SK-N-SH (cell line): ENCODE measurements at regions not wholly inside any gene's neighbourhood (a gene's known extent, or its start where the extent isn't known, plus 50 kb on each side); places are given as distances from the start of the nearest gene placed in this dataset.

Source experiments
- CTCF ChIA-PET: fragments of 300-600, 350-600 bp; formaldehyde crosslinking; extraction: SDS; loops from one replicate; lab custom pipeline; 2021; lab: Yijun Ruan, JAX
- POLR2A ChIA-PET: fragments of 350-600 bp; sonication (Branson Sonifier 250); formaldehyde crosslinking; extraction: SDS; loops from one replicate; lab custom pipeline; 2020; ENCODE audit warnings: antibody characterized with exemption, inconsistent platforms; lab: Yijun Ruan, JAX
- DNase-seq: peaks from one replicate; pipeline ENCODE4 v3.0.0; 2012
- H2AFZ ChIP-seq: fragments of 200-600 bp; sonication (generic); 2 replicates; pipeline ENCODE4 v1.8.1; 2016; ENCODE audit warnings: antibody characterized with exemption, mild to moderate bottlenecking, low read depth
- H3F3A ChIP-seq: fragments of 200-600 bp; sonication (generic); replicated peaks from 2 replicates; pipeline ENCODE3; 2016; ENCODE audit warnings: antibody characterized with exemption, mild to moderate bottlenecking; ENCODE audit not compliant: insufficient read depth
- H3K27ac ChIP-seq, 2 experiments: fragments of 200-500 bp in 1 of 2; fragments of 200-600 bp in 1 of 2; sonication (Bioruptor generic) in 1 of 2; sonication (generic), shearing (Covaris generic) in 1 of 2; 2 replicates each; pipeline versions ENCODE4 v1.5.1 to v1.6.1; 2014 to 2016; ENCODE audit warnings: low read depth in 2 of 2, inconsistent platforms in 1 of 2, low read length in 1 of 2, mild to moderate bottlenecking in 1 of 2, mixed read lengths in 1 of 2
- H3K27me3 ChIP-seq: fragments of 200-600 bp; sonication (generic), shearing (Covaris generic); 2 replicates; pipeline ENCODE4 v1.6.1; 2016; ENCODE audit warnings: mixed run types; ENCODE audit not compliant: insufficient read depth
- H3K36me3 ChIP-seq, 2 experiments: fragments of 200-500 bp in 1 of 2; fragments of 200-600 bp in 1 of 2; sonication (Bioruptor generic) in 1 of 2; sonication (generic) in 1 of 2; replicated peaks in 1 of 2; 2 replicates each; pipeline versions ENCODE3 to v1.5.1; 2014 to 2016; ENCODE audit warnings: low read length in 1 of 2, mild to moderate bottlenecking in 1 of 2; ENCODE audit not compliant: insufficient read depth in 2 of 2, control insufficient read depth in 1 of 2
- H3K4me1 ChIP-seq, 2 experiments: fragments of 200-500 bp in 1 of 2; fragments of 200-600 bp in 1 of 2; sonication (Bioruptor generic) in 1 of 2; sonication (generic), shearing (Covaris generic) in 1 of 2; 2 replicates each; pipeline versions ENCODE4 v1.5.1 to v1.6.1; 2014 to 2016; ENCODE audit warnings: low read depth in 1 of 2, low read length in 1 of 2, mixed run types in 1 of 2; ENCODE audit not compliant: insufficient read depth in 2 of 2, control insufficient read depth in 1 of 2
- H3K4me2 ChIP-seq: fragments of 200-600 bp; sonication (generic), shearing (Covaris generic); 2 replicates; pipeline ENCODE4 v1.6.1; 2017; ENCODE audit warnings: mixed run types
- H3K4me3 ChIP-seq, 2 experiments: fragments of 200-500 bp in 1 of 2; fragments of 200-600 bp in 1 of 2; sonication (Bioruptor generic) in 1 of 2; sonication (generic), shearing (Covaris generic) in 1 of 2; 2 replicates each; pipeline versions ENCODE4 v1.5.1 to v1.8.1; 2014 to 2016; ENCODE audit warnings: low read depth in 2 of 2, inconsistent platforms in 1 of 2, low read length in 1 of 2, mild to moderate bottlenecking in 1 of 2, mixed read lengths in 1 of 2, moderate library complexity in 1 of 2
- H3K79me2 ChIP-seq: fragments of 200-600 bp; sonication (generic); 2 replicates; pipeline ENCODE4 v1.8.1; 2017; ENCODE audit warnings: mild to moderate bottlenecking; ENCODE audit not compliant: insufficient read depth
- H3K9ac ChIP-seq: fragments of 200-600 bp; sonication (generic); 2 replicates; pipeline ENCODE4 v1.6.1; 2017; ENCODE audit warnings: mixed run types
- H3K9me2 ChIP-seq: fragments of 200-600 bp; sonication (generic); 2 replicates; pipeline ENCODE4 v1.6.1; 2017; ENCODE audit warnings: mixed run types
- H3K9me3 ChIP-seq: fragments of 200-600 bp; sonication (generic); 2 replicates; pipeline ENCODE4 v1.6.1; 2017; ENCODE audit warnings: mixed run types, mild to moderate bottlenecking, moderate library complexity
- H4K20me1 ChIP-seq: fragments of 200-600 bp; sonication (generic); 2 replicates; pipeline ENCODE4 v1.6.1; 2017; ENCODE audit warnings: mild to moderate bottlenecking, mixed run types; ENCODE audit not compliant: insufficient read depth
- CHD2 ChIP-seq: fragments of 150-350 bp; IDR thresholded peaks from 2 replicates; pipeline ENCODE4 v1.6.1; 2018; ENCODE audit warnings: low read length; ENCODE audit not compliant: partially characterized antibody
- ELF1 ChIP-seq: IDR thresholded peaks from 2 replicates; pipeline ENCODE4 v1.4.0; 2012
- FOSL2 ChIP-seq: IDR thresholded peaks from 2 replicates; pipeline ENCODE4 v1.4.0; 2012; ENCODE audit warnings: low read depth, mild to moderate bottlenecking, moderate library complexity, borderline replicate concordance
- FOXJ3 ChIP-seq: sonication (generic); formaldehyde crosslinking; IDR thresholded peaks from 2 replicates; pipeline ENCODE4 v1.5.1; 2020; ENCODE audit warnings: mild to moderate bottlenecking, missing genetic modification reagents
- FOXM1 ChIP-seq: IDR thresholded peaks from 2 replicates; pipeline ENCODE4 v1.4.0; 2012; ENCODE audit warnings: low read depth, mild to moderate bottlenecking
- IRF3 ChIP-seq: fragments of 150-350 bp; IDR thresholded peaks from 2 replicates; pipeline ENCODE4 v1.6.1; 2016; ENCODE audit warnings: mild to moderate bottlenecking, low read depth, low read length
- JUND ChIP-seq: IDR thresholded peaks from 2 replicates; pipeline ENCODE4 v1.4.0; 2012
- MAX ChIP-seq: IDR thresholded peaks from 2 replicates; pipeline ENCODE4 v1.4.0; 2012; ENCODE audit warnings: low read depth
- MEF2A ChIP-seq: IDR thresholded peaks from 2 replicates; pipeline ENCODE4 v1.4.0; 2012; ENCODE audit warnings: low read depth, borderline replicate concordance
- NRF1 ChIP-seq: IDR thresholded peaks from 2 replicates; pipeline ENCODE4 v1.6.1; 2012; ENCODE audit warnings: low read depth, mild to moderate bottlenecking, low read length
- PBX3 ChIP-seq: IDR thresholded peaks from 2 replicates; pipeline ENCODE4; 2012
- POLR2AphosphoS5 ChIP-seq: IDR thresholded peaks from 2 replicates; pipeline ENCODE4 v1.6.1; 2012; ENCODE audit warnings: low read depth, low read length
- RCOR1 ChIP-seq: fragments of 150-350 bp; IDR thresholded peaks from 2 replicates; pipeline ENCODE4 v1.6.1; 2017; ENCODE audit warnings: antibody characterized with exemption, low read length
- REST ChIP-seq: IDR thresholded peaks from 2 replicates; pipeline ENCODE4 v1.6.1; 2012; ENCODE audit warnings: mild to moderate bottlenecking, low read depth, low read length, moderate library complexity
- RFX5 ChIP-seq: IDR thresholded peaks from 2 replicates; pipeline ENCODE4 v1.6.1; 2012; ENCODE audit warnings: mild to moderate bottlenecking, improper control_type of control experiment, low read length
- SIN3A ChIP-seq: IDR thresholded peaks from 2 replicates; pipeline ENCODE4 v1.6.1; 2012; ENCODE audit warnings: low read depth, mild to moderate bottlenecking, low read length, moderate library complexity, borderline replicate concordance
- TCF12 ChIP-seq: IDR thresholded peaks from 2 replicates; pipeline ENCODE4 v1.4.0; 2012
- TEAD4 ChIP-seq: IDR thresholded peaks from 2 replicates; pipeline ENCODE4 v1.4.0; 2012; ENCODE audit warnings: mild to moderate bottlenecking, borderline replicate concordance; ENCODE audit not compliant: insufficient read depth
- USF2 ChIP-seq: fragments of 150-350 bp; IDR thresholded peaks from 2 replicates; pipeline ENCODE4 v1.6.1; 2017; ENCODE audit warnings: antibody characterized with exemption, low read length, low read depth, borderline replicate concordance
- ZBTB33 ChIP-seq: IDR thresholded peaks from 2 replicates; pipeline ENCODE4 v1.4.0; 2012; ENCODE audit warnings: low read depth, borderline replicate concordance
- WGBS: methylation state at CpG from one replicate; pipeline ENCODE4 v1.1.6; 2017; ENCODE audit warnings: low lambda C conversion rate; 5-methylcytosine and 5-hydroxymethylcytosine counted together

GRCh38 chr10:20355915-20356314, 539.7 kb downstream of the PLXDC2 start (continued):
- TF ChIP-seq ZBTB33: no peak
- no peak for TF ChIP-seq NRF1
- TF ChIP-seq CHD2: no peak
- no peak for TF ChIP-seq MAX
- no peak for TF ChIP-seq ELF1
- TF ChIP-seq MEF2A: no peak
- TF ChIP-seq, all 33 proteins: peak for 0

- no peak overlapping the region for H2AFZ ChIP-seq
- no peaks in the 10 kb centered on the region for H3K36me3 ChIP-seq
- no peaks in the 10 kb centered on the region for H3K79me2 ChIP-seq
- H4K20me1 ChIP-seq: no peaks in the 10 kb centered on the region
- WGBS: 43% methylated on average over 3 of the region's 3 CpGs
- H3K9me2 ChIP-seq: no peaks in the 10 kb centered on the region
- H3K9me3 ChIP-seq: no peaks in the 10 kb centered on the region
- H3K4me1 ChIP-seq: no peaks in the 10 kb centered on the region
- H3K9ac ChIP-seq: no peak overlapping the region
- no peak overlapping the region for H3K4me3 ChIP-seq
- TF ChIP-seq FOSL2 (no peak), CHD2 (no peak), SIN3A (no peak), POLR2AphosphoS5 (no peak), FOXM1 (no peak), TCF12 (no peak), RCOR1 (no peak), TEAD4 (no peak), PBX3 (no peak), NRF1 (no peak), RFX5 (no peak), MAX (no peak), JUND (no peak), FOXJ3 (no peak), USF2 (no peak), IRF3 (no peak), ZBTB33 (no peak), REST (no peak), MEF2A (no peak)
- TF ChIP-seq, all 33 proteins: peak for 0
- Histone ChIP-seq H3F3A (no peaks in the 10 kb centered on the region), H3K27ac (no peak overlapping the region), H3K27me3 (no peaks in the 10 kb centered on the region), H3K4me2 (no peak overlapping the region)
- DNase-seq: no peak
- POLR2A ChIA-PET: no interaction called here
- CTCF ChIA-PET: no interaction called here
Measured at GRCh38 chr10:20355011-20355410, 538.8 kb downstream of the PLXDC2 start.
